DND-41 (cell line): ENCODE measurements at regions not wholly inside any gene's neighbourhood (a gene's known extent, or its start where the extent isn't known, plus 50 kb on each side); places are given as distances from the start of the nearest gene placed in this dataset.

Experiments
- ATAC-seq: fragments of 200-7000 bp; cut with Tn5 transposase; 3 replicates; pipeline ENCODE4 v1.9.1; 2021; ENCODE audit warnings: low read depth; ENCODE audit not compliant: insufficient read depth
- DNase-seq: peaks from one replicate; pipeline ENCODE4 v3.0.0-alpha.2; 2020
- H2AFZ ChIP-seq: 2 replicates; pipeline ENCODE4 v1.6.0; 2012; ENCODE audit warnings: low read depth, low read length
- H3K27ac ChIP-seq: 2 replicates; pipeline ENCODE4 v1.5.1; 2012; ENCODE audit warnings: low read length, inconsistent platforms
- H3K27me3 ChIP-seq: fragments of 200-600 bp; sonication (generic); 2 replicates; pipeline ENCODE4 v1.6.0; 2012; ENCODE audit warnings: low read length, mild to moderate bottlenecking, inconsistent platforms; ENCODE audit not compliant: insufficient read depth, poor library complexity
- H3K36me3 ChIP-seq: 2 replicates; pipeline ENCODE4 v1.5.1; 2012; ENCODE audit warnings: low read length, inconsistent platforms; ENCODE audit not compliant: insufficient read depth
- H3K4me1 ChIP-seq: 2 replicates; pipeline ENCODE4 v1.5.1; 2012; ENCODE audit warnings: mild to moderate bottlenecking, low read length; ENCODE audit not compliant: insufficient read depth
- H3K4me2 ChIP-seq: 2 replicates; pipeline ENCODE4 v1.6.0; 2012; ENCODE audit warnings: mild to moderate bottlenecking, moderate library complexity, low read length, inconsistent platforms; ENCODE audit not compliant: insufficient read depth
- H3K4me3 ChIP-seq, 2 experiments: fragments of 200-600 bp in 1 of 2; shearing (Covaris generic) in 1 of 2; 2 replicates each; pipeline ENCODE4 v1.5.1; 2012 to 2016; ENCODE audit warnings: inconsistent platforms in 2 of 2, low read length in 2 of 2, mild to moderate bottlenecking in 2 of 2, low read depth in 1 of 2, moderate library complexity in 1 of 2
- H3K79me2 ChIP-seq: 2 replicates; pipeline ENCODE4 v1.6.0; 2012; ENCODE audit warnings: low read length, inconsistent platforms; ENCODE audit not compliant: insufficient read depth
- H3K9ac ChIP-seq: 2 replicates; pipeline ENCODE4 v1.6.0; 2012; ENCODE audit warnings: low read depth, mild to moderate bottlenecking, inconsistent platforms, low read length, moderate library complexity
- H3K9me3 ChIP-seq: 2 replicates; pipeline ENCODE4 v1.5.1; 2012; ENCODE audit warnings: low read length, moderate library complexity, mild to moderate bottlenecking, inconsistent platforms; ENCODE audit not compliant: insufficient read depth, severe bottlenecking
- H4K20me1 ChIP-seq: 2 replicates; pipeline ENCODE4 v1.6.0; 2012; ENCODE audit warnings: low read length; ENCODE audit not compliant: insufficient read depth
- EZH2 ChIP-seq: IDR thresholded peaks from 3 replicates; pipeline ENCODE4 v1.6.1; 2012; ENCODE audit warnings: borderline replicate concordance, low read depth, mild to moderate bottlenecking, moderate library complexity, low read length, inconsistent platforms; ENCODE audit not compliant: severe bottlenecking
- TF ChIP-seq, protein P1 (sequence below): IDR thresholded peaks from 2 replicates; pipeline ENCODE4 v1.5.1; 2012; ENCODE audit warnings: borderline replicate concordance, low read length, moderate library complexity, mild to moderate bottlenecking; ENCODE audit not compliant: poor library complexity, severe bottlenecking; ENCODE audit errors: extremely low read depth

DNA sequence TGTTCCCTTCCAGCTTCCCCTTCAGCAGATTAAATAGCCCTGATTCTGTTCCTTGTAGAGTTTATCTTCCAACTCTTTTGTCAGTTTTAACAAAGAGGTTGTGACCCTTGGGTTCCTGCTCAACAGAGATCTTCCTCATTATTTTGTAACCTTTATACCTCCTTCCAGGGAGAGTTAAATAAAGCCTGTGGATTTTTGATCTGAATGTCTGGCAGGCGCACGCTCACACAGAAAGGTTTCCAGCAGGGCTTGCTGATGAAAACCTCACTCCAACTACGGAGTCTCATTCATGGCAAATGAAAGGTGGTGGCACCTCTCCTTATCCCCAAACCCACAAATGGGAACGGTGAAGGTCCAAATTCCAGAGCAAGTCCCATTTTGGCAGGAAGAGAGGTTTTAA is 129.0 kb downstream of the SREK1 start:
- ATAC-seq = no peak
- DNase-seq = no peak
- Histone ChIP-seq H3K27me3 (no peaks in the 10 kb centered on the region), H3K4me2 (no peak overlapping the region), H3K4me1 (peaks cover 3% of the 10 kb centered on the region; the same call in 1 of the 2 replicates), H4K20me1 (no peaks in the 10 kb centered on the region), H3K9me3 (no peaks in the 10 kb centered on the region), H3K36me3 (no peaks in the 10 kb centered on the region), H3K4me3 (no peak overlapping the region), H2AFZ (no peak overlapping the region), H3K27ac (no peak overlapping the region), H3K9ac (no peak overlapping the region), H3K79me2 (no peaks in the 10 kb centered on the region)
- TF ChIP-seq EZH2 = no peak
- TF ChIP-seq, protein P1, sequence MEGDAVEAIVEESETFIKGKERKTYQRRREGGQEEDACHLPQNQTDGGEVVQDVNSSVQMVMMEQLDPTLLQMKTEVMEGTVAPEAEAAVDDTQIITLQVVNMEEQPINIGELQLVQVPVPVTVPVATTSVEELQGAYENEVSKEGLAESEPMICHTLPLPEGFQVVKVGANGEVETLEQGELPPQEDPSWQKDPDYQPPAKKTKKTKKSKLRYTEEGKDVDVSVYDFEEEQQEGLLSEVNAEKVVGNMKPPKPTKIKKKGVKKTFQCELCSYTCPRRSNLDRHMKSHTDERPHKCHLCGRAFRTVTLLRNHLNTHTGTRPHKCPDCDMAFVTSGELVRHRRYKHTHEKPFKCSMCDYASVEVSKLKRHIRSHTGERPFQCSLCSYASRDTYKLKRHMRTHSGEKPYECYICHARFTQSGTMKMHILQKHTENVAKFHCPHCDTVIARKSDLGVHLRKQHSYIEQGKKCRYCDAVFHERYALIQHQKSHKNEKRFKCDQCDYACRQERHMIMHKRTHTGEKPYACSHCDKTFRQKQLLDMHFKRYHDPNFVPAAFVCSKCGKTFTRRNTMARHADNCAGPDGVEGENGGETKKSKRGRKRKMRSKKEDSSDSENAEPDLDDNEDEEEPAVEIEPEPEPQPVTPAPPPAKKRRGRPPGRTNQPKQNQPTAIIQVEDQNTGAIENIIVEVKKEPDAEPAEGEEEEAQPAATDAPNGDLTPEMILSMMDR = no peak

DNA sequence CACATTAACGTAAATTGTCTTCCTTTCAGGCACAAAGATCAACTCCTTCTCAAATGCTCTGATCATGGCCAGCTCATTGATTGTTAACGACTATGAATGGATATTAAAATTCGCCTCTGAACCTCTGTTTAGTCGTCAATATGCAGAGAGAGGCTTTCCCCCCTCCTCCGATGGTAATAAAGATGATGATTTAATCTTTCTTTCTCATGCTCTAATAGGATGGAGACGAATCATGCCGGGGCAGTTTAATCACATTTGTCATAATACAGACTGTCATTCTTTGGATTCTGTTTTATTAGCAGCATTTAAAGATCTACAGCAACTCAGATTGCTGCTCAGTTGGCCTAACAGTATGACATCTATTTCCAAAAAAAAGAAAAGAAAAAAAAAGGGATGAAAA is 132.9 kb downstream of the SREK1 start:
- no peaks in the 10 kb centered on the region for H3K27me3 ChIP-seq
- H3K4me2 ChIP-seq = no peak overlapping the region
- ATAC-seq (no peak), DNase-seq (no peak)
- H3K79me2 ChIP-seq = no peaks in the 10 kb centered on the region
- H3K9ac ChIP-seq = no peak overlapping the region
- no peaks in the 10 kb centered on the region for H3K36me3 ChIP-seq
- no peaks in the 10 kb centered on the region for H3K4me1 ChIP-seq
- TF ChIP-seq, protein P1 = no peak
- no peak for TF ChIP-seq EZH2
- no peak overlapping the region for H3K4me3 ChIP-seq
- no peaks in the 10 kb centered on the region for H3K9me3 ChIP-seq
- no peak overlapping the region for H3K27ac ChIP-seq
- no peaks in the 10 kb centered on the region for H4K20me1 ChIP-seq
- no peak overlapping the region for H2AFZ ChIP-seq

DNA sequence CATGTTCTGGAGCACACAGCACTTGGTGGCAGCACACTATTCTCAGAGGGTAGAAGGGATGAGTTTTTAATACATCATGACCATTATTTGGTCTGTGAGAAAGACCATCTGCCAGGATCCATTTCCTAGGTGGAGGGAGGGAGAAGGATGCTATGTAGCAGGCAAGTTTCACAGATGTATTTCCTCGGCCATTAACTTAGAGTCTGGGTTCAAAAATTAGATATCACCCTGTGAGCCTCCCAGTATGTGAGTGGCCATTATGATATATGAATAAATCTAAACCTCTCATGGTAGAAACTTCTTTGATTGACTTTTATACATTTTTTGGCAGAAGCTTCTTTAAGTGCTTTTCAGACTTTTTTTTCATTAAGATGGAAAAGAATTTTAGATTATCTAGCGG is 133.9 kb downstream of the SREK1 start:
- Histone ChIP-seq H3K9ac (no peak overlapping the region), H4K20me1 (no peaks in the 10 kb centered on the region), H3K4me3 (no peak overlapping the region), H3K36me3 (no peaks in the 10 kb centered on the region), H3K79me2 (no peaks in the 10 kb centered on the region), H3K4me1 (no peaks in the 10 kb centered on the region), H3K27ac (no peak overlapping the region), H3K4me2 (no peak overlapping the region), H2AFZ (no peak overlapping the region), H3K27me3 (no peaks in the 10 kb centered on the region), H3K9me3 (no peaks in the 10 kb centered on the region)
- ATAC-seq (no peak), DNase-seq (no peak)
- no peak for TF ChIP-seq EZH2
- TF ChIP-seq, protein P1 = no peak

DNA sequence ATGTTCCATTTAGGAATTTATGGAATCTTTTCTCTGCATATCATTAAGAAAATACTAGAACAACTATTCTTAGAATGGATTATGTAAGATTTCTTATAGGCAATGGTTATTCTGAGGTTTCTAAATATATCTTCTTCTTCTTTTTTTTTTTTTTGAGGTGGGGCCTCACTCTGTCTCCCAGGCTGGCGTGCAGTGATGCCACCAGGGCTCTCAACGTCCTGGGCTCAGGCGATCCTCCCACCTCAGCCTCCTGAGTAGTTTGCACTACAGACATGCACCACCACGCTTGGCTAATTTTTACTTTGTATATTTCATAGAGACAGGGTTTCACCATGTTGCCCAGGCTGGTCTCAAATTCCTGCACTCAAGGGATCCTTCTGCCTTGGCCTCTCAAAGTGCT is 137.2 kb downstream of the SREK1 start:
- no peaks in the 10 kb centered on the region for H3K36me3 ChIP-seq
- no peak overlapping the region for H3K4me2 ChIP-seq
- no peak overlapping the region for H3K27ac ChIP-seq

More for the DNA sequence above, 137.2 kb downstream of the SREK1 start:
- no peaks in the 10 kb centered on the region for H4K20me1 ChIP-seq
- DNase-seq (no peak), ATAC-seq (no peak)
- TF ChIP-seq, protein P1 = no peak
- TF ChIP-seq EZH2 = no peak
- H3K9me3 ChIP-seq = no peaks in the 10 kb centered on the region
- no peak overlapping the region for H3K9ac ChIP-seq
- no peak overlapping the region for H3K4me3 ChIP-seq
- no peak overlapping the region for H2AFZ ChIP-seq
- H3K27me3 ChIP-seq = no peaks in the 10 kb centered on the region
- H3K79me2 ChIP-seq = no peaks in the 10 kb centered on the region
- no peaks in the 10 kb centered on the region for H3K4me1 ChIP-seq
